Globus pallidus (tissue), 1 donor: ENCODE measurements at regions not wholly inside any gene's neighbourhood (a gene's known extent, or its start where the extent isn't known, plus 50 kb on each side); places are given as distances from the start of the nearest gene placed in this dataset.

ENCODE experiments used
- DNase-seq: peaks from one replicate; pipeline ENCODE4 v3.0.0-alpha.2; 2015; ENCODE audit warnings: low spot score

DNA sequence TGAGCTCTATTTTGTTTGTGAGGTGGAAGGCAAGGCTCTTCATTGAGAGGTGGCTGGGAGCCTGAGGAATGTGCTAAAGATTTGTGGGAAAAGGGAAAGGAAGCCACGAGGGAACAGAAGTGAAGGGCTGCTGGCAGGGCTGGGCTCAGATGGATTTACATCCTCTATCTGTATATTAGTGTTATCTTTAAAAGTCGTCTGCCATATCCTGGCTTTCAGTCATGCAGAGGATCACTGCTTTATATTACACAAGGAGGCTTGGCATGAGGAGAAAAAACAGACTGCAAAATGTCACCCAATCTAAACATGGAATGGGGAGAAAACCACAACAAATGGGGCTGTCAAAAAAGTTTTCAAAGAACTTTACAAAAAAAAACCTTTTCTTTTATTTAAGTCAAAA, 434.4 kb downstream of the HRH4 start:
- no peak for DNase-seq

GRCh38 chr18:24897461-24897860, 437.0 kb downstream of the HRH4 start:
- no peak for DNase-seq

DNA sequence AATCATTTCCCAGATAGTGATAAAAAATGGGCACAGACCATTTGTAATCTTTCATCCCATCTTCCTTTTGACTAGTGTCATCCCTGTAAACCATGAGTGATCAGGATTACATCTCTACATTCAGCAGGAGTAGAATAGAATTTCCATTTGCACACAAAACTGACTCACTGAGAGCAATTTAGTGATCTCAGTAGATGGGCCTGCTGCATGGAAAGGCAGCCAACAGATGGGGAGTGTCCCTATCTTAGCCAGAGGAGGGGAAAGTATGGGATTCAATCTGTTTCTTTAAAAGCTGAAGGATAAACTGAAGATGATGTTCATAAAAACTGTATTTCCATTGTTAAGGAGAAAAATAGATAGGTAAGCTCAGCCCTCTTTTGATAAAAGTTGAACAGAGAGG, 441.7 kb downstream of the ZNF521 start:
- no peak for DNase-seq

DNA sequence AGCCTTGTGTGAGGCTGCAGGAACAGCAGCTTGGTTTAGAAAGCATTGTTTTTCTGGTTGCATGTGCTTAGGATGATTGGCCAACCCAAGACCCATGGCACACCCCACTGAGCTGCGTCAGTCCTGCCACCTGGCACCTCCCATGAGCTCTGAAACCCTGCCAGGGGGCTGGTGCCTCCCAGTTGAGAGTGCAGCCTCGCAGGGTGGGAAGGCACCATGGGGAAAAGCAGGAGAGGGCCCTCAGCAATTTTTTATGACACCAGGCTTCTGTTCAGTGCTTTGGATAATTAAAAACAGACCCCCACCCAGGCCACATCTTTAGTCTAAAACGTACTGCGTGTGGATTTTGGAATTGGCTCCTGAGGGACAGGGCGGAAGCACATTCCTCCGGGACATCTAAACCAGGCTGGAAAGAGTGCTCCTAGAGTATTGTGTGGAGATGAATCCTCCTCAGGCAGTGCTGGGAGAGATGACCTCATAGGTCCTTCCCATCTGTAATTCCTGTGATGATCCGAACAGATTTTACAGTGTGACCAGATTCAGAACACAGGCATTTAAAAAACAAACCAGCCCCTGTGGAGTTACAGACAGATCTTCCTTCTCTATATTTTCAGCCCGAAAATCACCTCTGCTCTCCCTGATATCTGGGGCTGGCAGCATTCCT, 438.3 kb downstream of the ZNF521 start:
- DNase-seq: no peak

GRCh38 chr18:24914171-24914525, 437.8 kb downstream of the ZNF521 start:
- no peak for DNase-seq

- DNase-seq: no peak
These were observed 437.3 kb downstream of the ZNF521 start for GRCh38 chr18:24914685-24915084.

DNA sequence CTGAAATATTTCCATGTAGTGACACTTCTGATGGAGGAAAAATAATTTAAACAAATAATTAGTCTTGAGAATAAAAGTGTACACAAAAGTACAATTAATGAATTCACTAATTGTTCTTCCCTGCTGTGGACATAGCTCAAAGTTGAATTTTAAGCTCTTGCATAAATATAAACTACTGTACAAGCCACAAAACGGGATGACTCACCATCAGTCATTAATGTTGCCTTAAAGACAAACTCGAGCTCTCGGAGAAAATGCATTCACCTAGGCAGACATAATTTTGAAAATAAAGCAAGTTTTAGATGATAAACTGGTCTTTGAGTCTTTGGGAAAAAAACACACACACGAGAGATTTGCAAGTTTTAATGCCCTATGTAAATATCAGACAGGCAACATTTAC, 436.4 kb downstream of the ZNF521 start:
- DNase-seq: no peak

DNA sequence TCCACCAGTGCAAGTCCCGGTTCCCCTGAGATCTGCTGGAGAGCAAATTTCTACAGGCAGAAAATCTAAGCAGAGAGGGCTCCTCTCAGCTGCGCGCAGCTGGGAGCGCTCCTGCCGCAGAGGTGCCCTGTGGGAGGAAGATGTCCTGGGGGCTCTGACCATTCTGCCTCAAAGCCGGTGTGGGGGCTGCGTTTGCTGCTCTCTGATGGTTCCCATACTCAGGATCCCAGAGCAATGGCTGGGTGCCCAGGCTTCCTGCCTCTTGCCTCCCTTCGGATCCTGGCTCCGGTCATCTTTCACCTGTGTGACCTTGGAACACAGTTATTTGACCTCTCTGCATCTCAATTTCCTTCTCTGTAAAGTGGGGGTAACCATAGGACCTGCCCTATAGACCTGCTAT, 434.2 kb downstream of the ZNF521 start:
- no peak for DNase-seq

- DNase-seq: no peak
These were observed 433.7 kb downstream of the ZNF521 start for GRCh38 chr18:24918257-24918656.

- no peak for DNase-seq
These were observed 432.7 kb downstream of the ZNF521 start for GRCh38 chr18:24919181-24919797.

- no peak for DNase-seq
These were observed 429.5 kb downstream of the ZNF521 start for GRCh38 chr18:24922491-24922890.

- DNase-seq: no peak
These were observed 428.8 kb downstream of the ZNF521 start for GRCh38 chr18:24923138-24923537.

DNA sequence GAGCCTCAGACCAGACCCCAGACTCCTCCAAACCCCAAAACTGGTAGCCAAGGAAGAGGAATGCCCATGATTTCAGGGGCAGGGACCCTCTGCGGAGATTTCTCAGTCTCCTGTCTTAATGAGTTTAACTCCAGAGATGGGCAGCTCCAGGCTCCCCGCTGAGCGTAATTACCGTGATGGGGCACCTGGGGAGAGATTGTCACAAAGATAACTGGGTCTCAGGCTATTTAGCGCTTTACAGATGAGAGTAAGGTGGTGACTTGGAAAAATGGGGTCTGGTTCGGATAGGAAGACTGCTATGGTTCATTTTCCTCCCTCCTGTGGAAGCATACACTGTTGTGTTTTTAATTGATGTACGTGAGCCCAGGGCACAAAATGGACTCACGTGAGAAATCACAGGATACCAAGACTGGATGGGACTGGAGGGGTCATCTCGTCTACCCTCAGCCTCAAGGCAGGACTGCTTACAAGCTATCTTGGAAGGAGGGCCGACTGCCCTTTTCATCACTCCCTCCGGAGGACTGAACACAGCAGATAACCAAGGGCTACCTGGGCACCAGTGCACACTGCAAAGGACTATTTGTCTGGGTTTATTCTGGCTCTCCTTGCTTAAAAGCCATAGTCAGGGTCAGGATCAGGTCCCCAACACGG, 427.8 kb downstream of the ZNF521 start:
- no peak for DNase-seq

- no peak for DNase-seq
These were observed 425.3 kb downstream of the ZNF521 start for GRCh38 chr18:24926649-24927048.

DNA sequence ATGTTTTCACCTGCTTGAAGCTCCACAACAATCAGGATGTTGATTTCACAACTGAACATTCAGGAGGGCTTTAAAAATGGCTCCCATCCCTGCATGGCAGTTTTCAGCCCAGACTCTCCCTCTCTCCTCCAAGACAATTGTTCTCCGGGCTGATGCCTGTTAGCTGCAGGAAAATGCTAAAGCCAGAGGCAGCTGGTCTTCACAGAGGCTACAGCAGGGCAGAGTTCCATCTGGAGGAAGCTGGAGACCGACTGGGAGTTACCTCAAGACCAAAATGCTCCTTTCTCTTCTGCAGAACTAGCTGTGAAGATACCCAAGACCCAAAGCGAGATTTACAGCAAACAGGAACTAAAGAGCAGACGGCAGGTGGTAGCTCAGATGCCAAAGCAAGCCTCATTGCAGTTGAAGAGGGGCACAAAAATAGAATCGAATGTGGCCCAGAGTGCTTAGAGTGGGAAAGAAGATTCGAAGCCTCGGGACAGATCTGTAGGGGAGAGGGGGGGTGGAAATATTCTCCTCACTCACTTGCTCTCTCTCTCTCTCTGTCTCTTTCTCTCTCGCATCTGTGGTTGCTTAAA, 423.6 kb downstream of the ZNF521 start:
- DNase-seq: no peak

DNA sequence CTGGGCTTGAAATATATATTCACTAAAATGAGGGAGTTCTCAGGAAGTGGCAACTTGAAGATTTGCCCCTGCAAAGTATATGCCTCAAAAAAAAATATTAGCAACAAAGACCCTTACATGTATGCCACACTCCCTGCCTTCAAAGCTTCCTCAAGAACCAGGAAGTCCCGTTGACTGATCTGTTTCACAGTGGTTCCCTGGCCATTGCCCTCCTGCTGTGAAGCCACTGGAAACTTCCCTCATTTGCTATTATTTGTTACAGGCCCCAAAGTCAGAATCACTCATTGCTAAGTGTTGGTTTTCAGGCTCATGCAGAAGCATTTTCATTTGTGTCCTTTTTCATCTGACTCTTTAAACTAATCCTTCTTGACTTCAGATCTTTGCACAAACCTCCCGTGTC, 421.5 kb downstream of the ZNF521 start:
- DNase-seq: no peak

DNA sequence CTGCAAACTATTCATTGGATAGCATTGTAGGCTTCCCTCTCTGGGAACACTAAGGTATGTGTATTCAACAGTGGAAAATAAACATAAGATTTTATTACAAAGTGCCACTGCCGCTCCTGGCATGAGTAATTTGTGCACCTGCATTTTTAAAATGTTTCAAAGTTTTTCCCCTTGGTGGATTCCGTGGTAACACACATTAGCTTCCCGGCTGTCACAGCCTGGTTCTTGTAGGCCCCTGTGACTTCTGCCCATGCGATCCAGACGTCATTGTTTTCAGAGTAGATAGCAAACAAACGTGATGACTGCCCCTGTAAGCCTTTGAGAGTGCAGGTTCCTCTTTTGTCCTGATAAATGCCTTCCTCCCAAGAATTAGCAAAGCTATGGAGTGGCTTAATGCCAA, 421.0 kb downstream of the ZNF521 start:
- no peak for DNase-seq

DNA sequence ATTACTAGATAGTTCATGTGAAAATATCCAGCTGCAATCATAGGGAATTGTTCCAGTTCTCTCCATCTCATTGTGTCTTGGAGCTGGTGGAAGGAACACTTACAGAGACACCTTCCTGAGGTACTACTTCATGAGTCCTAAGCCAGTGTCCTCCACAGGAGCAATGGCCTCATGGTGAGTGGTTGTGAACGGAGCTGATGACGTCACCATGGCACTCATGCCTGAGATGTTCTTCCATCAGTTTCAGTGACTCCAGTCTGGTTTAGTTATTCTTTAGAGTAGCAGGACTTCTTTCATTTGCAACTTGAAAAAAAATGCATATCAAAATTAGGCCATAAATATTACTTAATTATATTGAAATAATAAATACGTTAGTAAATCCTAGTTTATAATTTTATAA, 418.6 kb downstream of the ZNF521 start:
- DNase-seq: no peak

- no peak for DNase-seq
These were observed 417.6 kb downstream of the ZNF521 start for GRCh38 chr18:24934258-24934932.

- DNase-seq: no peak
These were observed 417.0 kb downstream of the ZNF521 start for GRCh38 chr18:24935008-24935407.

DNA sequence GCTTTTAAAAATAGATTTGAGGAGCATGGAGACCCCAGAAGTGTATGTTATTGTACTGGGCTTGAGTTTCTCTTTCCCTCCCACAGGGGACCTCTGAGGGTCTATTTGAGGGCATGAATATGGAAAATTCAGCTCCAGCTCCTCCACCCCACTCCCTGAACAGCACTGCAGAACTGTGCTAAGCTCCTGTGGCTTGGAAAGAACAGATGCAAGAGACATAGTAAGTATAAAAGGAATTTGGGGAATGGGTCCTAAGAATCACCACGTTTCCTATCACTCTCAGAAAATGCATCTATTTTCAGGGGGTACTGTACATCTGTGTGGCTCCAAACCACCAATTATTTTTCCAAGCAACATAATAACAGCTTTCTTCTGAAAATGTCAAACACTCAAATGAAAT, 416.1 kb downstream of the ZNF521 start:
- DNase-seq: no peak

GRCh38 chr18:24936691-24937090, 415.3 kb downstream of the ZNF521 start:
- DNase-seq: no peak
